ENCODE measurements at regions not wholly inside any gene's neighbourhood (a gene's known extent, or its start where the extent isn't known, plus 50 kb on each side); places are given as distances from the start of the nearest gene placed in this dataset.
"Not testable (repeated sequence)": the region's sequence is repeated elsewhere in the genome, so short reads cannot be mapped to it uniquely, and the experiment has no call there.

- no peak for DNase-seq (ENCODE audit: low spot score in 2 of 2)
Measured at GRCh38 chr5:143921525-143922311, 109.8 kb downstream of the HMHB1 start.

GRCh38 chr5:143922718-143923117, 110.8 kb downstream of the HMHB1 start:
- H3K27ac Mint-ChIP-seq, result no peak overlapping the region
- H3K27me3 Mint-ChIP-seq, result peaks cover 4% of the 10 kb centered on the region
- H3K4me3 Mint-ChIP-seq, result no peak overlapping the region
- H3K4me1 Mint-ChIP-seq, result no peaks in the 10 kb centered on the region
- H3K9me3 Mint-ChIP-seq, result no peaks in the 10 kb centered on the region
- no peak for DNase-seq (ENCODE audit: low spot score in 2 of 2)
- no peak for ATAC-seq (ENCODE audit: low read depth)
- no peaks in the 10 kb centered on the region for H3K36me3 Mint-ChIP-seq

More at GRCh38 chr5:143921525-143922311, 109.8 kb downstream of the HMHB1 start:
- Mint-ChIP-seq H3K36me3 (no peaks in the 10 kb centered on the region), H3K27me3 (peaks cover 4% of the 10 kb centered on the region), H3K9me3 (no peaks in the 10 kb centered on the region), H3K4me1 (no peaks in the 10 kb centered on the region), H3K27ac (no peak overlapping the region), H3K4me3 (no peak overlapping the region)
- ATAC-seq (ENCODE audit: low read depth), result no peak

- no peak for DNase-seq (ENCODE audit: low spot score in 2 of 2)
- H3K4me3 Mint-ChIP-seq, result no peak overlapping the region
- H3K4me1 Mint-ChIP-seq, result no peaks in the 10 kb centered on the region
- no peaks in the 10 kb centered on the region for H3K36me3 Mint-ChIP-seq
- peaks cover 6% of the 10 kb centered on the region for H3K27me3 Mint-ChIP-seq
- no peak for ATAC-seq (ENCODE audit: low read depth)
- no peak overlapping the region for H3K27ac Mint-ChIP-seq
- no peaks in the 10 kb centered on the region for H3K9me3 Mint-ChIP-seq
Measured at GRCh38 chr5:143923634-143924266, 111.8 kb downstream of the HMHB1 start.

- H3K4me1 Mint-ChIP-seq, result no peaks in the 10 kb centered on the region
- H3K4me3 Mint-ChIP-seq, result no peak overlapping the region
- ATAC-seq (ENCODE audit: low read depth) (no peak), DNase-seq (ENCODE audit: low spot score in 2 of 2) (no peak)
- H3K9me3 Mint-ChIP-seq, result no peaks in the 10 kb centered on the region
- no peaks in the 10 kb centered on the region for H3K36me3 Mint-ChIP-seq
- peaks cover 6% of the 10 kb centered on the region for H3K27me3 Mint-ChIP-seq
- no peak overlapping the region for H3K27ac Mint-ChIP-seq
Measured at GRCh38 chr5:143924311-143924978, 112.5 kb downstream of the HMHB1 start.

GRCh38 chr5:143924979-143925325, 113.0 kb downstream of the HMHB1 start:
- not testable (repeated sequence) for ATAC-seq (ENCODE audit: low read depth); H3K4me3 Mint-ChIP-seq; H3K36me3 Mint-ChIP-seq; H3K9me3 Mint-ChIP-seq; DNase-seq (ENCODE audit: low spot score in 2 of 2); H3K27ac Mint-ChIP-seq; H3K27me3 Mint-ChIP-seq; H3K4me1 Mint-ChIP-seq

GRCh38 chr5:143929486-143929885, 117.5 kb downstream of the HMHB1 start:
- DNase-seq (ENCODE audit: low spot score in 2 of 2) (no peak), ATAC-seq (ENCODE audit: low read depth) (no peak)
- Mint-ChIP-seq H3K36me3 (no peaks in the 10 kb centered on the region), H3K4me1 (no peaks in the 10 kb centered on the region), H3K4me3 (no peak overlapping the region), H3K9me3 (peaks cover 7% of the 10 kb centered on the region), H3K27ac (no peak overlapping the region), H3K27me3 (peaks cover 6% of the 10 kb centered on the region)

- Mint-ChIP-seq H3K27ac (no peak overlapping the region), H3K36me3 (no peaks in the 10 kb centered on the region), H3K9me3 (peaks cover 9% of the 10 kb centered on the region), H3K4me3 (no peak overlapping the region), H3K4me1 (no peaks in the 10 kb centered on the region), H3K27me3 (peaks cover 4% of the 10 kb centered on the region)
- DNase-seq (ENCODE audit: low spot score in 2 of 2) (no peak), ATAC-seq (ENCODE audit: low read depth) (no peak)
Measured at GRCh38 chr5:143930561-143930960, 118.6 kb downstream of the HMHB1 start.

GRCh38 chr5:143931476-143931875, 119.5 kb downstream of the HMHB1 start:
- Mint-ChIP-seq H3K9me3 (peaks cover 12% of the 10 kb centered on the region), H3K36me3 (no peaks in the 10 kb centered on the region), H3K4me3 (no peak overlapping the region), H3K27ac (no peak overlapping the region), H3K4me1 (no peaks in the 10 kb centered on the region), H3K27me3 (peaks cover 3% of the 10 kb centered on the region)
- ATAC-seq (ENCODE audit: low read depth) (no peak), DNase-seq (ENCODE audit: low spot score in 2 of 2) (no peak)

GRCh38 chr5:143931986-143932385, 120.0 kb downstream of the HMHB1 start:
- DNase-seq (ENCODE audit: low spot score in 2 of 2), result no peak

GRCh38 chr5:143932584-143932983, 120.6 kb downstream of the HMHB1 start:
- peaks cover 14% of the 10 kb centered on the region for H3K9me3 Mint-ChIP-seq

More at GRCh38 chr5:143931986-143932385, 120.0 kb downstream of the HMHB1 start:
- Mint-ChIP-seq H3K4me3 (no peak overlapping the region), H3K27ac (no peak overlapping the region), H3K9me3 (peaks cover 14% of the 10 kb centered on the region), H3K36me3 (no peaks in the 10 kb centered on the region), H3K4me1 (no peaks in the 10 kb centered on the region), H3K27me3 (peaks cover 3% of the 10 kb centered on the region)
- ATAC-seq (ENCODE audit: low read depth), result no peak

GRCh38 chr5:143933451-143933850, 121.5 kb downstream of the HMHB1 start:
- Mint-ChIP-seq H3K4me3 (no peak overlapping the region), H3K4me1 (no peaks in the 10 kb centered on the region), H3K27ac (no peak overlapping the region), H3K9me3 (peaks cover 14% of the 10 kb centered on the region), H3K36me3 (no peaks in the 10 kb centered on the region), H3K27me3 (peaks cover 2% of the 10 kb centered on the region)
- DNase-seq (ENCODE audit: low spot score in 2 of 2) (no peak), ATAC-seq (ENCODE audit: low read depth) (no peak)

More at GRCh38 chr5:143932584-143932983, 120.6 kb downstream of the HMHB1 start:
- no peaks in the 10 kb centered on the region for H3K36me3 Mint-ChIP-seq
- H3K27me3 Mint-ChIP-seq, result peaks cover 3% of the 10 kb centered on the region
- DNase-seq (ENCODE audit: low spot score in 2 of 2), result no peak
- ATAC-seq (ENCODE audit: low read depth), result no peak
- no peak overlapping the region for H3K27ac Mint-ChIP-seq
- no peak overlapping the region for H3K4me3 Mint-ChIP-seq
- no peaks in the 10 kb centered on the region for H3K4me1 Mint-ChIP-seq

- no peaks in the 10 kb centered on the region for H3K36me3 Mint-ChIP-seq
- ATAC-seq (ENCODE audit: low read depth) (no peak), DNase-seq (ENCODE audit: low spot score in 2 of 2) (no peak)
- peaks cover 16% of the 10 kb centered on the region for H3K9me3 Mint-ChIP-seq
- no peak overlapping the region for H3K27ac Mint-ChIP-seq
- H3K4me3 Mint-ChIP-seq, result no peak overlapping the region
- peaks cover 2% of the 10 kb centered on the region for H3K27me3 Mint-ChIP-seq
- H3K4me1 Mint-ChIP-seq, result no peaks in the 10 kb centered on the region
Measured at GRCh38 chr5:143934821-143935220, 122.9 kb downstream of the HMHB1 start.

GRCh38 chr5:143938230-143938629, 126.3 kb downstream of the HMHB1 start:
- DNase-seq (ENCODE audit: low spot score in 2 of 2), result no peak
- Mint-ChIP-seq H3K36me3 (no peaks in the 10 kb centered on the region), H3K9me3 (peaks cover 26% of the 10 kb centered on the region), H3K27ac (no peak overlapping the region), H3K4me3 (no peak overlapping the region), H3K4me1 (no peaks in the 10 kb centered on the region), H3K27me3 (peaks cover 2% of the 10 kb centered on the region)
- ATAC-seq (ENCODE audit: low read depth), result no peak

- ATAC-seq (ENCODE audit: low read depth) (no peak), DNase-seq (ENCODE audit: low spot score in 2 of 2) (no peak)
- no peaks in the 10 kb centered on the region for H3K36me3 Mint-ChIP-seq
- H3K4me1 Mint-ChIP-seq, result no peaks in the 10 kb centered on the region
- peaks cover 18% of the 10 kb centered on the region for H3K9me3 Mint-ChIP-seq
- H3K4me3 Mint-ChIP-seq, result no peak overlapping the region
- no peak overlapping the region for H3K27ac Mint-ChIP-seq
- H3K27me3 Mint-ChIP-seq, result peaks cover 9% of the 10 kb centered on the region
Measured at GRCh38 chr5:143946837-143947236, 134.9 kb downstream of the HMHB1 start.
